Left ventricle myocardium inferior (tissue), 1 donor: ENCODE measurements at regions not wholly inside any gene's neighbourhood (a gene's known extent, or its start where the extent isn't known, plus 50 kb on each side); places are given as distances from the start of the nearest gene placed in this dataset.

Experiments used
- DNase-seq: peaks from one replicate; pipeline ENCODE4 v3.0.0-alpha.2; 2020
- H3K27ac ChIP-seq: fragments of 200-600 bp; replicated peaks from 2 replicates; pipeline ENCODE4 v1.8.0; 2021
- H3K27me3 ChIP-seq: fragments of 200-600 bp; 2 replicates; pipeline ENCODE4 v1.8.0; 2021; ENCODE audit warnings: low read depth
- H3K36me3 ChIP-seq: fragments of 200-600 bp; 2 replicates; pipeline ENCODE4 v1.8.0; 2021
- H3K4me1 ChIP-seq: fragments of 200-600 bp; 2 replicates; pipeline ENCODE4 v1.8.0; 2021
- H3K4me3 ChIP-seq: fragments of 200-600 bp; 2 replicates; pipeline ENCODE4 v1.8.0; 2021; ENCODE audit warnings: mild to moderate bottlenecking, moderate library complexity
- H3K9me3 ChIP-seq: fragments of 200-600 bp; replicated peaks from 2 replicates; pipeline ENCODE4 v1.8.0; 2021
- intact Hi-C: fragments of 100-400 bp; cut with micrococcal nuclease; formaldehyde crosslinking; loops from one replicate; pipeline ENCODE4 v1.11.0; 2022
- TF ChIP-seq, protein P1 (sequence below): fragments of 200-600 bp; IDR thresholded peaks from 2 replicates; pipeline ENCODE4 v1.8.0; 2021; ENCODE audit warnings: antibody characterized with exemption, mild to moderate bottlenecking, borderline replicate concordance
- donor health status: DM: no; HTN: yes; CAD: no; lungs with severe emphysema.

DNA sequence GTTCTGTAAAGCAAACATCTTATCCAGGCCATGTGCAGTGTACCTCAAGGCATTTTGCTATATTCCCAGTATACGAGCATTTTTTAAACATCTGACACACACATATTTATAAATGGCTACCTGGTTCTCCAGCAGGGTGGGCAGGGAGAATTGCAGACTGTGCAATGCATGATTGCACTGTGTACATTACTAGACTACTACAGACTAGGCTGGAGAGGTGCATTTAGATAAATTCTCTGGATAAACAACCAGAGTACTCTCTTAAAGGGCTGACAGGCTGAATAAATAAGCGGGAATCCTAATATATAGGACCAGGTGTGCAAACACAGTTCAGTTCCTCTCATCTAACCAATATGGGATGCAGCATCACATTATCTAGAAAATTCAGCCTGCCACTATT, 428.3 kb upstream of the ARID1B start:
- H3K36me3 ChIP-seq: no peaks in the 10 kb centered on the region
- DNase-seq: no peak
- no peaks in the 10 kb centered on the region for H3K9me3 ChIP-seq
- H3K27me3 ChIP-seq: peaks cover 5% of the 10 kb centered on the region
- intact Hi-C loops: no loop called here
- no peak overlapping the region for H3K4me3 ChIP-seq
- TF ChIP-seq, protein P1, sequence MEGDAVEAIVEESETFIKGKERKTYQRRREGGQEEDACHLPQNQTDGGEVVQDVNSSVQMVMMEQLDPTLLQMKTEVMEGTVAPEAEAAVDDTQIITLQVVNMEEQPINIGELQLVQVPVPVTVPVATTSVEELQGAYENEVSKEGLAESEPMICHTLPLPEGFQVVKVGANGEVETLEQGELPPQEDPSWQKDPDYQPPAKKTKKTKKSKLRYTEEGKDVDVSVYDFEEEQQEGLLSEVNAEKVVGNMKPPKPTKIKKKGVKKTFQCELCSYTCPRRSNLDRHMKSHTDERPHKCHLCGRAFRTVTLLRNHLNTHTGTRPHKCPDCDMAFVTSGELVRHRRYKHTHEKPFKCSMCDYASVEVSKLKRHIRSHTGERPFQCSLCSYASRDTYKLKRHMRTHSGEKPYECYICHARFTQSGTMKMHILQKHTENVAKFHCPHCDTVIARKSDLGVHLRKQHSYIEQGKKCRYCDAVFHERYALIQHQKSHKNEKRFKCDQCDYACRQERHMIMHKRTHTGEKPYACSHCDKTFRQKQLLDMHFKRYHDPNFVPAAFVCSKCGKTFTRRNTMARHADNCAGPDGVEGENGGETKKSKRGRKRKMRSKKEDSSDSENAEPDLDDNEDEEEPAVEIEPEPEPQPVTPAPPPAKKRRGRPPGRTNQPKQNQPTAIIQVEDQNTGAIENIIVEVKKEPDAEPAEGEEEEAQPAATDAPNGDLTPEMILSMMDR: no peak
- H3K27ac ChIP-seq: no peak overlapping the region
- H3K4me1 ChIP-seq: peaks cover 9% of the 10 kb centered on the region

DNA sequence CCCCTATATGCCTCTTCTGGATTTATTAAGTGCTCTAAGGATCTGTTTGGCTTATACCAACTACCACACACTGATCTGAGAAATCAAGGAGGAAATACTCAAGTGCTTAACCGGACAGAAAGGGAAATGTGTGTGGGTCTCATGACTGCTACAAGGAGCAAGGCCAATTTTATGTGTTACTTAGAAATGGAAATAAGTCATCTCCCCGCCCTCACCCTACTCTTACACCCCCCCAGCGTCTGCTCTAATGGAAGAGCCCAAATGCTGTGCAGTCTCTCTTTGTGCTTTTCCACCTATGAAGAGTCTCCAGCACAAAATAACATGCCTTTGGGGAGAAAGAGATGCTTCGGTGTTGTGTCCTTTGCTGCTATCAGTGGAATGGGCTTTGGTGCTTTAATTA, 428.8 kb upstream of the ARID1B start:
- TF ChIP-seq, protein P1: no peak
- Histone ChIP-seq H3K4me1 (peaks cover 9% of the 10 kb centered on the region), H3K27me3 (peaks cover 5% of the 10 kb centered on the region), H3K4me3 (peak overlapping the region; percentile 23), H3K9me3 (no peaks in the 10 kb centered on the region), H3K27ac (peak overlapping the region; percentile 42), H3K36me3 (no peaks in the 10 kb centered on the region)
- intact Hi-C loops: no loop called here
- no peak for DNase-seq

DNA sequence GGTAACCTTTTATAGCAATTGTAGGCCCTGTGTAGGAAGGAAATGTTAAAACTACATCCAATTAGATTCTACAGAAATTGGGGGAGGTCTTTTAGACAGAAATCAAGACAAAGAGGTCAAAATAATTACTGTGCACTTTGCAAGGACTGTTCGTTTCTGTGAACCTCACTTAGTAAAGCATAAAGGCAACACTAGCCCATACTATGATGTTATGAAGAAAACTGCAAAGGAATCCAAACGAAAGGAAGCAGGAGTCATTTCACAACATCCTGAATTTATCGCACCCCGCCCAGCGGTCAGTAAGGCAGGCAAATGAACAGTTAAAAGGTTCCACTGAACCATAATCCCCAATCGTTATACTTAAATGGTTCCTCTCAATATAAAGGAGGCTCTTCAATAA, 429.5 kb upstream of the ARID1B start:
- peak overlapping the region; percentile 42 for H3K27ac ChIP-seq
- no peak for DNase-seq
- intact Hi-C loops: no loop called here
- peaks cover 5% of the 10 kb centered on the region for H3K27me3 ChIP-seq
- H3K9me3 ChIP-seq: no peaks in the 10 kb centered on the region
- TF ChIP-seq, protein P1: no peak
- H3K4me1 ChIP-seq: peaks cover 9% of the 10 kb centered on the region
- peak overlapping the region; percentile 23 for H3K4me3 ChIP-seq
- H3K36me3 ChIP-seq: no peaks in the 10 kb centered on the region

DNA sequence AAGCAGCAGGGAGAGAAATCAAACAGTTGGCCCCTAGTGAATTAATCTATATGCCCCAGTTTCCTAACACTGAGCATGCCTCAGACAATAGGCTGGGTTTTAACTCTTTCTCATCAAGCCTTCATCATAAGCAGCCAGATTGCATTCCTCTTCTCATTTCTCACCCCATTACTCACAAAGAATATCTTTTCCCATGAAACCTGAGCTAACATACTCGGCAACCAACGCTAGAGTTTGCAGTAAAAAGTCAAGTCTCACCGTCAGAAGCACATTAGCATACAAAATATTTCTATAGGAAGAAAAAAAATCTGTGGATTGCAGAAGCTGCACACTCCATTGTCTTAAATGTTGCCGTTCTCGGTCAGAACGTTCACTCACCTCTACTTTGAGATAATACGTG, 429.9 kb upstream of the ARID1B start:
- Histone ChIP-seq H3K9me3 (no peaks in the 10 kb centered on the region), H3K27ac (peak overlapping the region; percentile 42), H3K4me3 (no peak overlapping the region), H3K4me1 (peaks cover 9% of the 10 kb centered on the region), H3K36me3 (no peaks in the 10 kb centered on the region), H3K27me3 (peaks cover 5% of the 10 kb centered on the region)
- DNase-seq: no peak
- intact Hi-C loops: no loop called here
- TF ChIP-seq, protein P1: no peak

DNA sequence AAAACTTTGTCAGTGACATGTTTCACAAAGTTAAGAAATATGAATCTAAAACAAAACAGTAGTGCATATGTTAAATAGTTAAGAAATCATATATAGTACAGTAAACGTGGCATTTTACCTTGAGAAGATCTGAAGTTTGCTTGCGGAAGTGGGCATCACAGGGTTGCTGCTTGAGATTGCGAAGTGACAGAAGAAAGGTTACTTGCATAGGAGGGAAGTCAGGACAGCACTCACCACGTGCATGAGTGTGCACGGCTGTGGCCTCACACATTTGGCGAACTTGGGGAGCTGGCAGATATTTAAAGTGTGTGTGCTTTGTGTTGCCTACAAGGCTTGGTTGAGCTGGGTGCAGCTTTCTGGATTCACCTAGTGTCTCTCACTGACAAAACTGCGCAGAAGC, 431.5 kb upstream of the ARID1B start:
- peaks cover 9% of the 10 kb centered on the region for H3K4me1 ChIP-seq
- H3K27ac ChIP-seq: no peak overlapping the region
- H3K27me3 ChIP-seq: no peaks in the 10 kb centered on the region
- no peaks in the 10 kb centered on the region for H3K36me3 ChIP-seq
- no peaks in the 10 kb centered on the region for H3K9me3 ChIP-seq
- DNase-seq: no peak
- intact Hi-C loops: no loop called here
- no peak overlapping the region for H3K4me3 ChIP-seq
- TF ChIP-seq, protein P1: no peak

DNA sequence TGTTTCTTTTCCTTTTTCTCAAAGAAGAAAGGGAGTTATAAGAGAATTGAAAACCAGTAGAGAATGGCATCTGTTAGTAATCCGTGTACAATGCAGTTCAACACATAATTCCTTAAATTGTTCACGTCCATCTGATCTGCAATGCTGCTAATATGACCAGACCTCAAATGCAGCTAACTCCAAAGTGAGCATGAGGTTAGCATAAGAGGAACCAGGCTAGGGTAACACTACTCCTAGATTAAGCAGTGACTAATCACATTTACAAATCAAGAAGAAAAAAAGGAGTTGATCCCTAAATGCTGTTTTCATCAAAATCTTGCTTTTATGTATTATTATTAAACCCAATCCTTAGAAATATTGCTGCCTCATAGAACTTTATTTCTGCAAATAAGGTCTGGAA, 432.7 kb upstream of the ARID1B start:
- Histone ChIP-seq H3K27ac (no peak overlapping the region), H3K9me3 (no peaks in the 10 kb centered on the region), H3K36me3 (no peaks in the 10 kb centered on the region), H3K27me3 (no peaks in the 10 kb centered on the region), H3K4me1 (peaks cover 9% of the 10 kb centered on the region), H3K4me3 (no peak overlapping the region)
- intact Hi-C loops: no loop called here
- TF ChIP-seq, protein P1: no peak
- no peak for DNase-seq
